MCF 10A (cell line): ENCODE measurements at regions not wholly inside any gene's neighbourhood (a gene's known extent, or its start where the extent isn't known, plus 50 kb on each side); places are given as distances from the start of the nearest gene placed in this dataset.

Experiments used
- BruUV-seq: library from RNA; stranded (reverse); fragments of 400-500 nt; replicated peaks from 2 replicates; lab custom pipeline; 2021; lab: Mats Ljungman, UMichigan
- CTCF ChIA-PET: fragments of 300-600 bp; sonication (Branson Sonifier 250); formaldehyde crosslinking; extraction: SDS; loops from one replicate; lab custom pipeline; 2021; ENCODE audit warnings: antibody characterized with exemption, inconsistent platforms; lab: Yijun Ruan, JAX
- POLR2A ChIA-PET: fragments of 300-600, 350-650 bp; sonication (Branson Sonifier 250); formaldehyde crosslinking; extraction: SDS; loops from one replicate; lab custom pipeline; 2020; ENCODE audit warnings: antibody characterized with exemption, inconsistent platforms; lab: Yijun Ruan, JAX
- DNase-seq: peaks from one replicate; pipeline ENCODE4 v3.0.0-alpha.2; 2018; ENCODE audit not compliant: unreplicated experiment
- H3K27ac Mint-ChIP-seq: one replicate; pipeline ENCODE4 v1.8.0; 2022; ENCODE audit warnings: mild to moderate bottlenecking, low read depth, mixed read lengths; ENCODE audit not compliant: unreplicated experiment
- H3K27me3 Mint-ChIP-seq: one replicate; pipeline ENCODE4 v1.8.0; 2022; ENCODE audit warnings: mixed read lengths; ENCODE audit not compliant: insufficient read depth, unreplicated experiment
- H3K36me3 Mint-ChIP-seq: one replicate; pipeline ENCODE4 v1.8.0; 2022; ENCODE audit warnings: mild to moderate bottlenecking, moderate library complexity, mixed read lengths; ENCODE audit not compliant: insufficient read depth, unreplicated experiment
- H3K4me1 Mint-ChIP-seq: one replicate; pipeline ENCODE4 v1.8.0; 2022; ENCODE audit warnings: mixed read lengths; ENCODE audit not compliant: insufficient read depth, unreplicated experiment
- H3K4me3 Mint-ChIP-seq: one replicate; pipeline ENCODE4 v1.8.0; 2022; ENCODE audit warnings: mild to moderate bottlenecking, moderate library complexity, mixed read lengths; ENCODE audit not compliant: unreplicated experiment
- H3K9me3 Mint-ChIP-seq: one replicate; pipeline ENCODE4 v1.8.0; 2022; ENCODE audit warnings: mixed read lengths; ENCODE audit not compliant: unreplicated experiment
- intact Hi-C: fragments of 100-400 bp; cut with micrococcal nuclease; formaldehyde crosslinking; loops from 2 replicates; pipeline ENCODE4 v1.14.1; 2022
- TF ChIP-seq, protein P1 (sequence below): fragments of 200-600 bp; IDR thresholded peaks from one replicate; pipeline ENCODE4 v1.8.0; 2022; ENCODE audit warnings: antibody characterized with exemption, mild to moderate bottlenecking; ENCODE audit not compliant: unreplicated experiment

DNA sequence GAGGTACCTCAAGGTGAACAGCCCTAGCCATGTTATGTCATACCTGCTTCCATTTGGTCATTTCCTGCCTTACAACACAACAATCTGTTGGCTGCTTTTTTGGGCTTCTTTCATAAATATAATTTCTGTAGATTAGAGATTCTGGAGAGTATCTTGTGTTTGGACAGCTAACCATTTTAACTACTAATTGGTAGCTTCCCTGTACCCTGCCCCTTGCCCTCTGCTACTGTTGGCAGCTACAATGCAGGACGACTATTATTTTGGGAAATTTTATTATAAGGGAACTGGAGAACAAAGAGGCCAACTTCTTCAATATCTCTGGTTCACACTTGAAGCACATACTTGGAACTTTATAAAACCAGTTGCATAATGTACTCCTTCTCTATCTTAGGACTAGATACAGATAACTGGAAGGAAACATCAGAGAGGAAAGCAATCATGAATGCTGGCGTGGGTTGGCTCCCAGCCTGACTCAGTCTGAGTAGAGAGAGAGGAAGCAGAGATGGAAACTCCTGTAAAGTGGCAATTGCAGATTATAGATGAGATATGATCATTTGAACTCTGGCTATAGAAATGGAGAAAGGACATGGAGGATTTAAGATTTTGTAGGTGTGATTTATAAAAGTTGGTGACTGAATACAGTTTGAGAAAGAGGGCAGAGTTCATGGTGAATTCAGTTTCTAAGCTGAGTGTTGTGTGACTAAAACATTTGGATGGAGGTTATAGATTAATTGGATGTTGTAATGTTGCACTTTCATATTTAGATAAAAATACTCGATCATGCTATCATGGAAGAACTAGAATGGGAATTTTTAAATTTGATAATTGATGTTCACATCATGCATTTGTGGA lies 74.5 kb downstream of the MDH1 start:
- ChIA-PET CTCF (interaction anchor here (0.6 kb wide), 1 partner anchor 1853 kb away, joined by 4 read pairs; no protein-coding TSS in a partner anchor), POLR2A (interaction anchor here (0.7 kb wide), 1 partner anchor 63 kb away, joined by 3 read pairs; no protein-coding TSS in a partner anchor)
- BruUV-seq: no TSS peak
- Mint-ChIP-seq H3K27me3 (no peaks in the 10 kb centered on the region), H3K9me3 (no peaks in the 10 kb centered on the region), H3K36me3 (no peaks in the 10 kb centered on the region), H3K4me1 (peaks cover 33% of the 10 kb centered on the region), H3K4me3 (no peak overlapping the region), H3K27ac (peak overlapping the region; percentile 23)
- TF ChIP-seq, protein P1, sequence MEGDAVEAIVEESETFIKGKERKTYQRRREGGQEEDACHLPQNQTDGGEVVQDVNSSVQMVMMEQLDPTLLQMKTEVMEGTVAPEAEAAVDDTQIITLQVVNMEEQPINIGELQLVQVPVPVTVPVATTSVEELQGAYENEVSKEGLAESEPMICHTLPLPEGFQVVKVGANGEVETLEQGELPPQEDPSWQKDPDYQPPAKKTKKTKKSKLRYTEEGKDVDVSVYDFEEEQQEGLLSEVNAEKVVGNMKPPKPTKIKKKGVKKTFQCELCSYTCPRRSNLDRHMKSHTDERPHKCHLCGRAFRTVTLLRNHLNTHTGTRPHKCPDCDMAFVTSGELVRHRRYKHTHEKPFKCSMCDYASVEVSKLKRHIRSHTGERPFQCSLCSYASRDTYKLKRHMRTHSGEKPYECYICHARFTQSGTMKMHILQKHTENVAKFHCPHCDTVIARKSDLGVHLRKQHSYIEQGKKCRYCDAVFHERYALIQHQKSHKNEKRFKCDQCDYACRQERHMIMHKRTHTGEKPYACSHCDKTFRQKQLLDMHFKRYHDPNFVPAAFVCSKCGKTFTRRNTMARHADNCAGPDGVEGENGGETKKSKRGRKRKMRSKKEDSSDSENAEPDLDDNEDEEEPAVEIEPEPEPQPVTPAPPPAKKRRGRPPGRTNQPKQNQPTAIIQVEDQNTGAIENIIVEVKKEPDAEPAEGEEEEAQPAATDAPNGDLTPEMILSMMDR: no peak
- DNase-seq: no peak
- intact Hi-C loops: no loop called here

DNA sequence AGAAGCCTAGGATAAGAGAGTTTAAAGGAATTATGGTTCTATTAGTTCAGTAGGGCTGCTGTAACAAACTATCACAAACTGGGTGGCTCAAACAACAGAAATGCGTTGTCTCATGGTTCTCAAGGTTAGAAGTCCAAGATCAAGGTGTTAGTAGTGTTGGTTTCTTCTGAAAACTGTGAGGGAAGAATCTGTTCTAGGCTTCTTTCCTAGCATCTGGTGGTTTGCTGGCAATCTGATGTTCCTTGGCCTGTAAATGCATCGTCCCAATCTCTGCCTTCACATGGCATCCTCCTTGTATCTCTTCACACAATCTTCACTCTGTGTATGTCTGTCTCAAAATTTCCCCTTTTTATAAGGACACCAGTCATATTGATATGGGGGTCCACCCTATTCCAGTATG lies 76.3 kb downstream of the MDH1 start:
- no peaks in the 10 kb centered on the region for H3K36me3 Mint-ChIP-seq
- H3K9me3 Mint-ChIP-seq: no peaks in the 10 kb centered on the region
- TF ChIP-seq, protein P1: no peak
- intact Hi-C loops: no loop called here
- no peak overlapping the region for H3K27ac Mint-ChIP-seq
- H3K4me1 Mint-ChIP-seq: peaks cover 33% of the 10 kb centered on the region
- ChIA-PET POLR2A (no interaction called here), CTCF (no interaction called here)
- H3K4me3 Mint-ChIP-seq: no peak overlapping the region
- DNase-seq: no peak
- no peaks in the 10 kb centered on the region for H3K27me3 Mint-ChIP-seq
- no TSS peak for BruUV-seq

DNA sequence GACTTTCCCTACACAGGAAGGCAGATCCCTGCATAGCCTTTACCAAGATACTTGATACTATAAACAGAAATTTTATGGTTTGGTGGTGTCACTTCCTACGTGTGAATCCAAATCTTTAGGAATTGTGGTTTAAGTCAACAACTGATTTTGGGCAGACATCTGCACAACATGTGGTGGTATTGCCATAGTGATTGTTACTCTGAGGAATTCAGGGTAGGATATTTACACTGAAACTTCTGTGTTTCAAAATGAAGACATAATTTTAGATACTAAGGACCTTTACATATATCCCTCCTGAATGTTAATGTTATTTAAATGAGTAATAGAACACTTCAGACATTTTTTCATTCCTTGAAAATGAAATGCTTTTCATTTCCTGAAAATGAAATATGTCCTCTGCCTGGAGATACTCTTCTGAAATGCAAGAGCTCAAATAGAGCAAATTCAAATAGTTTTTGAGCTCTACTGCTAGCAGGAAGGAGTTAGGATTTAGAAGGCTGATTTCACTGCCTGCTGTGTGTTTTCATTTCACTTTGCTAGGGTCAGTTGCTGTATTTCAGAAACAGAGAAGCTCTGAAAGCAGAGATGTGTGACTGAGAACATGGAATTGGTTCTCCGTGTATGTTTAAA lies 77.2 kb downstream of the MDH1 start:
- Mint-ChIP-seq H3K4me3 (no peak overlapping the region), H3K27ac (peak overlapping the region; percentile 4), H3K9me3 (no peaks in the 10 kb centered on the region), H3K36me3 (no peaks in the 10 kb centered on the region), H3K27me3 (no peaks in the 10 kb centered on the region), H3K4me1 (peaks cover 31% of the 10 kb centered on the region)
- TF ChIP-seq, protein P1: no peak
- intact Hi-C loops: no loop called here
- BruUV-seq: no TSS peak
- ChIA-PET CTCF (interaction anchor here (0.6 to 0.9 kb wide), 3 partner anchors 58 to 1288 kb away, joined by 3 read pairs; no protein-coding TSS in a partner anchor), POLR2A (interaction anchor here (1.0 to 1.5 kb wide), 2 partner anchors 9 to 77 kb away, joined by 4 to 5 read pairs; partner anchors contain the start of gene MDH1)
- DNase-seq: peak; percentile 31

DNA sequence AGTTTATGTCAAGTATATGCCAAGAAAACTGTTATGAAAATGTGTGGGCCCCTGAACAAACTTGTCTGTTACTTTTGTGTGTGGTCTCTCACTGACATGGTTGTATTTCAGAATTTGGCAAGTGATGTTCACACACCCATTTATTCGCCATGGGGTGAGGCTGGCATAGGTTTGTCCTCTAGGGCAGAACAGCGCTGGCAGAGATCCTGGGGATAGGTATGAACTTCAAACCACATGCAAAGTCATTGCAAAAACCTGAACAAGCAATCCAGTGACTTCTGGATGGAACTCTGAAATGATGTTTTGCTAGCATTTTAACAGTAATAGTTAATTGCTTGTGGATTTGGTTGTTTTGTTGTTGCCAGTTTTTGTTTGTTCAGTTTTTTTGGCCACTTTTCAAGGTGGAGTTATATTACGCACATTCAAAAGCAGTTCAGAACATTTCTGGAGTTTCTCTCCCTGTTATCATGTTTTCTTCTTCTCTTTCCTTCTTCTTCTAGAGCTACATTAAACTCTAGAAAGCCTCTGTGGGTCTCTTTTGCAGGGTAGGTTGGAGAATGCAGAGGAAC lies 78.5 kb downstream of the MDH1 start:
- H3K4me3 Mint-ChIP-seq: no peak overlapping the region
- no peaks in the 10 kb centered on the region for H3K36me3 Mint-ChIP-seq
- no peaks in the 10 kb centered on the region for H3K9me3 Mint-ChIP-seq
- TF ChIP-seq, protein P1: no peak
- peak; percentile 87 for DNase-seq
- ChIA-PET POLR2A (interaction anchor here (1.2 to 1.5 kb wide), 2 partner anchors 52 to 78 kb away, joined by 4 to 5 read pairs; partner anchors contain the start of gene MDH1), CTCF (interaction anchor here (0.6 kb wide), 1 partner anchor 519 kb away, joined by 3 read pairs; no protein-coding TSS in a partner anchor)
- no peaks in the 10 kb centered on the region for H3K27me3 Mint-ChIP-seq
- H3K27ac Mint-ChIP-seq: no peak overlapping the region
- intact Hi-C loops: no loop called here
- peaks cover 28% of the 10 kb centered on the region for H3K4me1 Mint-ChIP-seq
- no TSS peak for BruUV-seq
